Cardiac fibroblast (primary cell): ENCODE measurements at regions not wholly inside any gene's neighbourhood (a gene's known extent, or its start where the extent isn't known, plus 50 kb on each side); places are given as distances from the start of the nearest gene placed in this dataset.

Experiments used
- DNase-seq, 2 donors: peaks; one replicate each; pipeline versions ENCODE4 v3.0.0 to v3.0.0-alpha.2; 2010; ENCODE audit warnings: low read depth in 2 of 2
- H3K4me3 ChIP-seq, 2 donors: replicated peaks in 1 of 2; 1 replicate in 1 of 2; 2 replicates in 1 of 2; pipeline ENCODE4 v1.5.1; 2011; ENCODE audit warnings: low read depth in 2 of 2, low read length in 2 of 2, mild to moderate bottlenecking in 2 of 2, moderate library complexity in 1 of 2
- CTCF ChIP-seq: IDR thresholded peaks from one replicate; pipeline ENCODE4 v1.5.1; 2011; ENCODE audit warnings: low read depth, mild to moderate bottlenecking, low read length, inconsistent platforms

DNA sequence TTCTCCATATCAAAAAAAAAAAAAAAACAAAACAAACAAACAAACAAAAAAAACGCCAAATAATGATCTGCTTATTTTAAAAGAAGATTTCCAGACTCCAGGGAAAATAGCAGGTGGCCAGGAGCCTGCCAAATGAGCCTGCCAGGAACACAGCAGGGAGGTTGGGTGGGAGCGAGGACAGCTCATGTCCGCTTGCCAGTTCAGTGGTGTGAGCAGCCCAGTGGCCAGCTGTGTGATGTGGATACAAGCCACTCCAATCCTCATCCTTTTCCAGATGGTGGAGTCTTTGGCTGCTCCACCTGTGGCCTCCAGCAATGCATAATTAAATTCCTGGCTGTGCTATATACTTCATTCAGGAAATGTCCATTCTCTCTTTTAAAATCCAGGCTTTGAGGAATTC is 1025.1 kb upstream of the C9orf72 start:
- TF ChIP-seq CTCF = no peak
- no peak overlapping the region for H3K4me3 ChIP-seq
- no peak for DNase-seq

- H3K4me3 ChIP-seq = no peak overlapping the region
- no peak for DNase-seq
- no peak for TF ChIP-seq CTCF
Measured at GRCh38 chr9:28600226-28600625, 1026.9 kb upstream of the C9orf72 start.

GRCh38 chr9:28607843-28608242 is 1034.6 kb upstream of the C9orf72 start:
- H3K4me3 ChIP-seq = no peak overlapping the region
- no peak for TF ChIP-seq CTCF
- no peak for DNase-seq

DNA sequence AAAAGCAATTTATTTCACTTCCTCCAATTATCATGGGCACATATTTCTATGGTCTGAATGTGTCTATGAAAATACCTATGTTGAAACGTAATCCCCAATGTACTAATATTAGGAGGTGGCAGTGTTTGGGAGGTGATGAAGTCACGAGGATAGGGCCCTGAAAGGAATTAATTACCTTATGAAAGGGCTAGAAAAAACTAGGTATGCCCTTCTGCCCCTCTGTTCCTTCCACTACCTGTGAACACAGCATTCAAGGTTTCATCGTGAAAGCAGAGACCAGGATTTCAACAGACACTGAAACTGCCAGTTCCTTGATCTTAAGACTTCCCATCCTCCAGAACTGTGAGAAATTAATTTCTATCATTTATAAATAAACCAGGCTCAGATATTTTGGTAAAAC is 1037.1 kb upstream of the C9orf72 start:
- TF ChIP-seq CTCF = no peak
- no peak overlapping the region for H3K4me3 ChIP-seq
- DNase-seq = no peak

DNA sequence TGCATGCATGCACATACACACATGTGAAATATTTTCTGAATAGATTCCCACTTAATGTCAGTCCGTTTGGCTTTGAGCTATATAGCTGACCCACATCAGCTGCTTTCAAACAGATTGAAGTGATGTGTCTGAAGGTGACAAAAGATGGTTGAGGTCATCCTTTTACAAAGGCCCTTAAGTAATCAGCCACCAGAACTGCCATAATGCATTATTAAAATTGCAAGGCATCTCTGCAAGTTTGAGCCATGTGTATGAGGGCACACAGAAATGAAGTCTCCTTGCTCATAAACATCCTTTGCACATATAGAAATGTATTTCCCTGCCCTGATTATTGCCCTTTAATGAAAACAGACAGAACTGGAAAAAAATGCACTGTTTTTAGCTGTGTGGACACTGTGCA is 1043.0 kb upstream of the C9orf72 start:
- no peak for DNase-seq
- TF ChIP-seq CTCF = no peak

DNA sequence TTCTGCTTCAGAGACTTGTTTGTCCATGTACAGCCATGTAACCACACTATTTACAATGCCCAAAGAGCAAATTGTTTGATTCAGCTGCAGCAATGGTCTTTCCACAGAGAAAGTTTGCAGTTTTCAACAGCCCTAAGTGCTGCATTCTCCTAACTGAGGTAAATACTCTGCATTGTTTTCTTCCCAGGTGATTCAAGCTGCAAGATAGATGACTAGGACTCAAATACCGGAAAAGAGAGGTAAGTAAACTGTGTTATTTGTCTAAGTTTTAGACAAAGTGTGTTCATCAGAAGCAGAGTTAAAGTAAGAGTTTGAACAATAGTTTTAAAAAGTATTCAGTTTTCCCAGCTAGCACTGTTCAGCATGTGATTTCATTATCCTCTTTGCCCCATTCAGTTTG is 1046.7 kb upstream of the C9orf72 start:
- no peak for DNase-seq
- no peak overlapping the region for H3K4me3 ChIP-seq
- TF ChIP-seq CTCF = no peak

More for the DNA sequence above, 1043.0 kb upstream of the C9orf72 start:
- no peak overlapping the region for H3K4me3 ChIP-seq

- no peak for DNase-seq
- no peak overlapping the region for H3K4me3 ChIP-seq
- TF ChIP-seq CTCF = no peak
Measured at GRCh38 chr9:28620661-28621060, 1047.4 kb upstream of the C9orf72 start.
